Upper lobe of left lung (tissue), 4 donors: ENCODE measurements at regions not wholly inside any gene's neighbourhood (a gene's known extent, or its start where the extent isn't known, plus 50 kb on each side); places are given as distances from the start of the nearest gene placed in this dataset.

Experiments used
- CTCF ChIP-seq, 6 experiments: fragments of 450-650 bp in 4 of 6; fragments of 200-600 bp in 2 of 6; sonication (generic) in 2 of 6; IDR thresholded peaks; one replicate each; pipeline ENCODE4 v1.5.1; 2016 to 2019; ENCODE audit warnings: antibody characterized with exemption in 6 of 6
- EP300 ChIP-seq, 4 donors: sonication (generic); formaldehyde crosslinking; IDR thresholded peaks; one replicate each; pipeline ENCODE4 v1.5.1; 2017; ENCODE audit warnings: antibody characterized with exemption in 4 of 4, control low read depth in 2 of 4
- POLR2A ChIP-seq, 4 donors: fragments of 450-650 bp; IDR thresholded peaks; one replicate each; pipeline ENCODE4 v1.5.1; 2016 to 2017; ENCODE audit warnings: antibody characterized with exemption in 4 of 4, mild to moderate bottlenecking in 2 of 4
- POLR2AphosphoS5 ChIP-seq, 2 donors: sonication (generic); formaldehyde crosslinking; IDR thresholded peaks; one replicate each; pipeline ENCODE4 v1.5.1; 2017; ENCODE audit warnings: antibody characterized with exemption in 2 of 2

- TF ChIP-seq CTCF (IDR thresholded peaks at IDR 0.05): no peak
- TF ChIP-seq POLR2A (IDR thresholded peaks at IDR 0.05): no peak
- no peak for TF ChIP-seq POLR2AphosphoS5 (IDR thresholded peaks at IDR 0.05)
- no peak for TF ChIP-seq EP300 (IDR thresholded peaks at IDR 0.05)
Measured at GRCh38 chr6:105765239-105765638, 320.9 kb upstream of the PRDM1 start.
